Gastroesophageal sphincter (tissue), 3 donors: ENCODE measurements at regions not wholly inside any gene's neighbourhood (a gene's known extent, or its start where the extent isn't known, plus 50 kb on each side); places are given as distances from the start of the nearest gene placed in this dataset.

Experiments used
- CTCF ChIP-seq, 4 experiments: fragments of 200-600 bp in 2 of 4; fragments of 450-650 bp in 2 of 4; sonication (generic) in 1 of 4; IDR thresholded peaks; one replicate each; pipeline ENCODE4 v1.5.1; 2017 to 2019; ENCODE audit warnings: antibody characterized with exemption in 4 of 4, mild to moderate bottlenecking in 2 of 4, moderate library complexity in 2 of 4
- EP300 ChIP-seq: sonication (generic); formaldehyde crosslinking; IDR thresholded peaks from one replicate; pipeline ENCODE4 v1.6.1; 2017; ENCODE audit warnings: antibody characterized with exemption, mild to moderate bottlenecking
- POLR2AphosphoS5 ChIP-seq: sonication (generic); formaldehyde crosslinking; IDR thresholded peaks from one replicate; pipeline ENCODE4 v1.6.1; 2017; ENCODE audit warnings: antibody characterized with exemption

- TF ChIP-seq CTCF (IDR thresholded peaks at IDR 0.05), result no peak
- TF ChIP-seq POLR2AphosphoS5, result no peak
- TF ChIP-seq EP300, result no peak
Observed at GRCh38 chr2:8036366-8036765, 645.5 kb upstream of the ID2 start.
